HT1080 (cell line): ENCODE measurements at regions not wholly inside any gene's neighbourhood (a gene's known extent, or its start where the extent isn't known, plus 50 kb on each side); places are given as distances from the start of the nearest gene placed in this dataset.

ENCODE experiments used
- DNase-seq: peaks from one replicate; pipeline ENCODE4 v3.0.0-alpha.2; 2015; ENCODE audit warnings: low read depth

- no peak for DNase-seq
Observed at GRCh38 chr2:173419506-173419905, 64.8 kb downstream of the CDCA7 start.

DNA sequence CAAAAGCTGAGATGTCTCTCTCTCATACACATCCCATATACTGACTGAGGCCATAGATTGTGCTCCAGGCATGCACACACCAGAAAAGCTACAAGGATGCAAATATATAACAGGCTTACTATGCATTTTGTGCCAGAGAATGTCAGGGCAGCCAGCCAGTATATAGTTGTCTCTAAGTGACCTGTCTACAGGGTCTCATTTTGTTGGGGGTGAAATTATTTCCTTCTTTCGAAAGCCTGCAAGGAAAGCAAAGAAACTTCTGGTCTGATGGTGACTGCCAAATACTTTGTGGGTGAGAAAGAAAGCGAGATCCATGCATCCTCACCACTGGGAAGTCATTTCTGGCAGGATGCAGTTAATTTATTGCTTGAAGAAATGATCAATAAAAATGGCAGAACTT lies 70.2 kb downstream of the CDCA7 start:
- no peak for DNase-seq

GRCh38 chr2:173427887-173428668 lies 73.4 kb downstream of the CDCA7 start:
- peak; percentile 42 for DNase-seq

GRCh38 chr2:173431191-173431590 lies 76.5 kb downstream of the CDCA7 start:
- no peak for DNase-seq

DNA sequence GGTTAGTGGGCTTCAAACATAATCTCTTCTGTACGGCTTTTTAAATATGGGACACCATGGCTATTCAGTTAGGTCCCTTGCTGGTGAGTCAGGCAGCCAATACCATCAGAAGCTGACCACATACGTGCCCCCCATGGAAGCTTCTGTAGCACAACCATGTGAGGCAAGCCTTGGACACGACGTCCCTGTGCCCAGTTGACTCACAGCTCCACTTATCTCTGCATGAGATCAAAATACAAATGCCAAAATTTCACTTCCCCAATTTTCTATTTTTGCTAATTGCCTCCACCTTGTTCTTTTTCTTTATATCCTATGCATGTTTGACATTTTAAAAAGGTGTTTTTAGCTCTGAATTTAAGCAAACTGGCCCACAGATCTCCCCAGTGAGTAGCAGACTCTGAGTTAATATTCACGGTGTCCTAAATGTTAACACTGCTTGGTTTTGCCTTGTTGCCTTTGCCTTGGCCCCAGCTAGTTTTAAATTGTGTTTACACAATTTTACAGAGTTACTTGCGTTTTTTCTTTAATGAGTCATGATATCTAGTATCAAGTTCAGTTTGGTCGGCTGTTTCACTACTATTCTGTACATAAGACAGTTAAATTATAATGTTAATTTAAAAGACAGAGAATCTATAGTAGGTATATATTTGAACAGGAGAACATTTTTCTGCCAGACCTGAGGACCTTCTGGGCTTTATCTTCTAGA lies 77.5 kb downstream of the CDCA7 start:
- peak; percentile 6 for DNase-seq

DNA sequence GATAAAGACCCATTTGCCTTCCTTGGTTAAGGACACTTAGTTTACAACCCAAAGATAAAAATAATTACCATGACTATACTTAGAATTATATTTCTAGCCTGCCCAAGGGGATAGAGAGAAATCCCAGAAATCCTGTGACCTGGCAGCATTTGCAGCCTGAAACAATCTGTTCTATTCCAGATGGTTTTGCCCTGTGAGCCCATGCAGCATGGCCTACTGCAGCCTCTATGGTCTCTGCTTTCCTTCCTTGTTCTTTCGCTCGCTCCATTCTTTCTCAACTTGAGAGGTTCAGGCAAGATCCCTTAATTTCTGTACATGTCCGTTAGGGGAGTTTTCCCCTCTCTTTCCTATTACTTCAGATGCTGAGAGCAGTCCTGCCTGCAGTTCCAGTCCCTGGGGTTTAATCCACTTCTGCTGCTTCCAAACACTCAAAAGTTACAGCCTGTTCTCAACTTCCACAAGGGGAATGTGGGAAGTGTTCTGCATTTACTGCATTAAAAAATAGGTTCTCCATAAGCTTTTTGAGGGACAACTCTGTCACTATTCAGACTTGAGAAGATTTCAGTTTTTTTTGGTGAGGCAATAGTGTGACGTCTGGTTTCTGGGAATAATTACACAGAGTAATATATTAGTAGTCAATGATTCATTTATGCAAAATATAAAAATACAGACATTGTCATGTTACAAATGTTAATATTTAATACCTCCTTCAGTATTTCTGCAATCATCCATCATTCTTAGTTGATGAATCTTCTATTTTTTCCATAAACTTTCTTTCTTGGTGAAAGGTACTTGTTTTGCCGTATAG lies 80.3 kb downstream of the CDCA7 start:
- no peak for DNase-seq

GRCh38 chr2:173435574-173435973 lies 80.9 kb downstream of the CDCA7 start:
- no peak for DNase-seq

GRCh38 chr2:173436088-173436487 lies 81.4 kb downstream of the CDCA7 start:
- no peak for DNase-seq

DNA sequence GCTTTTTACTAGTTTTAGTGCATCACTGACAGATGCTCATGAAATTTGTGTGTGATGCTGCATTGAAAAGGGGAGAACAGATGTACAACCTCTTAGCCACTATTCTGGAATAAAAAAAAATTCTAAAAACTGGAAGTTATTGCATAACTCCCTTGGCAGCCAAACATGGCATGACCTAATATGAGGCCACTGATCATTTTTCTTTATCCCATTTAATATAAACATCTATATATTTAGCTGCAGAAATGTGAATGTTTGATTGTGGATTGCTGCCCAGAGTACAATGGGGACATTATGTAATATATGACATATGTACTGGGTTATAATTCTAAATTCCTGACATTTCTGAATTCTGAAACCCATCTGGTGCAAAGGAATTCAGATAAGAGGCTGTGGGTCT lies 86.5 kb downstream of the CDCA7 start:
- DNase-seq: no peak

- no peak for DNase-seq
Observed at GRCh38 chr2:173442542-173442941, 87.9 kb downstream of the CDCA7 start.

DNA sequence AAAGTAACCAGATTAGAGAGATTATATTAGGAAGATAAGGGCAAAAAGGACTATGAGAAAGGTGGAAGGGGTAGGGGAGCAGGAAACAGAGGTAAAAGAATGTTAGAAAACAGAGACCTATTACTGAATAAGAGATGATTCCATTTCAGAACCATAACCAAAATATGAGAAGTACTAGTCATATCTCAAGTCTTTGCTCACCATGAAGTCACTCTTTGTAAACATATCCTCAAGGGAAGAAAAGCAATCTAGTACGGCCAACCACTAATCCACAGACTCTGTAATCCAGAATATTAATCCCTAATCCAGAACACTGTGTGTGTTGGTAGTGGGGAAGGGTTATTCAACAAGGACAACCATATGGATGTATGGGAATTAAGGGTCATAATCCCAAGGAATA lies 92.0 kb downstream of the CDCA7 start:
- no peak for DNase-seq

GRCh38 chr2:173448938-173449471 lies 94.3 kb downstream of the CDCA7 start:
- peak; percentile 86 for DNase-seq

- DNase-seq: no peak
Observed at GRCh38 chr2:173451118-173451517, 96.4 kb downstream of the CDCA7 start.

GRCh38 chr2:173451941-173452340 lies 97.3 kb downstream of the CDCA7 start:
- no peak for DNase-seq

- no peak for DNase-seq
Observed at GRCh38 chr2:173452416-173452815, 97.7 kb downstream of the CDCA7 start.

- DNase-seq: no peak
Observed at GRCh38 chr2:173456960-173457359, 102.3 kb downstream of the CDCA7 start.

DNA sequence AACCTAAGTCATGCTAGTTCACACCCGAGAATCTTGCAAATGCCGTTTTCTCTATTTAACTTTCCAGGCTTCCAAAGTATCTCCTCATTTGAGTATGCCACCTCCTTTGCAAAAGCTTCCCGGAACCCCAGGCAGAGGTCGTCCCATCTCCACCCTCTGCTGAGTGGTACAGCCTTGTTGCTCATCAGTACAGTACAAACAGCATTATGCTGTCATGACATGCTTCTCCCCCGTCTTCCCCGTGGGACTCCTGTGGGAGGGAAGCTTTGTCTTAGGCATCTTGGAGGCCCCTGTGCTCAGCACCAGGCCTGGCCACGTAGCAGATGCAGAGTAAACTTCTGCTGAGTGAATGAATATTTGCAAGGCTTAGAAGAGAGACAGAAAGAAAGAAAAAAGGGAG lies 102.7 kb downstream of the CDCA7 start:
- no peak for DNase-seq

GRCh38 chr2:173458991-173459780 lies 104.5 kb downstream of the CDCA7 start:
- no peak for DNase-seq

DNA sequence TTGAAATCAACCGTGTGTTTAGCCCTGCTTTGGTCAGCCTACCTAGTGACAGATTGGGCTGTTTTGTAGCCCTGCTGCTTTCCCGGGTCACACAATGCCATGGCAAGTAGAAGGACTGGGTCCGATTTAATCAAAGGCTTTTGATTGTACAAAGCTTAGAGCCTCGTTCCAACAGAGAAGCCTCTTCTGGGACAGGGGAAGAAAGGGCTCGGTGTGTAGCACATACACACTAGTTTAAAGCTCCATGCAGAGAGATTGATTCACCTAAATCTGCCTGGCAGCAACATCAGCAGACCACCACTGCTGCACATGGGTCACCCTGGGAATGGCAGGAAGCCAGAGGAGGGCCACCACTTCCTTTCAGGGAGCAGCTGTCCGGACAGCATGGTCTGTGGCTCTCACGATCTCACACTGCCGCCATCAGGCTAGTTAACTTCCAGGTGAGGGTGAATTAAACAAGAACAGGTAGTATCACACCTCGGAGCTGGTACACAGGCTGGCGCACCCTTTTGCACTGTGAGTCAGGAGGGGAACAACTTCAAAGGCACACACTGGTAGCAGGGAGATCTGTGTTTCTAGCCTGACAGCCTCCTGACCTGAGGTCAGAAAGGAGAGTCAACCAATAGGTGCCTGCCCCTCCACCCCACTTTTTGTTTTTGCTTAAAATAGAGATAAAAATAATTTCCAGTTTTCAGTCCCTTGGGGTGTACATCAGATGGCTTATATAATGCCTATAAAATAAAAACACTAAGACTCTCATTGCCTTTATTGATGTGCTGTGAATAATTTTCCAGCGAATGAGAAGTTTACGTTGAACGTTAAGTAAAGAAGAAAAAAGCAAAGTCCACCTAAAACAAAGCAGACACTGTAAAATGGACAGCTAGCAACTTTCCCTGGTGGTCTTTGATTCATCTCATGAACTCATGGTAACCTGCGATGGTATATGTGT lies 108.5 kb downstream of the CDCA7 start:
- DNase-seq: peak; percentile 11

DNA sequence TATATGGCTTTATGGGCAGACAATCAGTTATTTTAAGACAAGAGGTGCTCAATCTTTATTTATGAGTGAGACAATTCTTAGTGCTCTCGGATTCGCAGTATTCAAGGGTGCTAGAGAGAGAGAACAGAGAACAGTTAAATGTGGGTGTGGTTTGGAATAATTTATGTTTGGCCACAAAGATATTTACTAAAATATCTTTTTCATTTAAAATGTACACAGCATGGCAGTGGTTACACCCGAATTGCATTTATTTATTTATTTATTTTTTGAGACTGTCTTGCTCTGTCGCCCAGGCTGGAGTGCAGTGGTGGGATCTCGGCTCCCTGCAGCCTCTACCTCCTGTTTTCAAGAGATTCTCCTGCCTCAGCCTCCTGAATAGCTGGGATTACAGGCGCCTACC lies 109.2 kb downstream of the CDCA7 start:
- DNase-seq: no peak
